NCI-H2196 treated with DMSO at 0.1 percent for 48 hours (cell line): ENCODE measurements at regions not wholly inside any gene's neighbourhood (a gene's known extent, or its start where the extent isn't known, plus 50 kb on each side); places are given as distances from the start of the nearest gene placed in this dataset.
"Not testable (repeated sequence)": the region's sequence is repeated elsewhere in the genome, so short reads cannot be mapped to it uniquely, and the experiment has no call there.

ENCODE experiments used
- DNase-seq: peaks from one replicate; lab custom pipeline; 2025; ENCODE audit not compliant: unreplicated experiment; lab: John Stamatoyannopoulos, UW

DNA sequence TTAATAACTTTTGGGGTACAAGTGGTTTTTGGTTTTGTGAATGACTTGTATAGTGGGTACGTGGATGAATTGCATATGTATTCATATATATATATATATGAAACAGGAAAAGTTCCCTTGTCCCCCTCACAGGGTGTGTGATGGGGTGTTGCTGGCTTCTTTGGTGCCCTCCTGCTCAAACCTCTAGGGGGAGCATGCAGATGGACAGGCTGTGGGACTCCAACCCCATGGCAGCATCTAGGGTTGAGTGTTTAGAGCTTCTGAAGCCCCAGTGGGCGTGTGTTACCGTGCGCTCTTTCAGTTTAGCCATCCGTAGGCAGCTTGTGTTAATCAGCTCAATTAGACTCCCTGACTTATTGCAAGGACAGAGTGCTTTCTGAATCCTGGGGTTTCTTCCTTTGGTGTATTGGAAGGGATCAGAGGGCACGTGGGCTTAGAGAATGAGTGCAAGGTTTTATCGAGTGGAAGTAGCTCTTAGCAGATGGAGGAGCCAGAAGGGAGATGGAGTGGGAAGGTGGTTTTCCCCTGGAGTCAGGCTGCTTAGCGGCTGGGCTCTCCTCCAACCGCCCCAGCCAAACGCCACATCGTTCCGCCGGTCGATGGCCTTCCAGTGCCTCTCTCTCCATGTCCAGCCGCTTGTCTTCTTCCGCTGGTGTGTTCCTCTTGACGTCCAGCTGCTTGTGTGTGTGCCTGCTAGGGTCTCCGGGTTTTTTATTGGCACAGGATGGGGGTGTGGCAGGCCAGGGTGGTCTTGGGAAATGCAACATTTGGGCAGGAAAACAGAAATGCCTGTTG is 674.4 kb upstream of the LCORL start:
- DNase-seq, result no peak

DNA sequence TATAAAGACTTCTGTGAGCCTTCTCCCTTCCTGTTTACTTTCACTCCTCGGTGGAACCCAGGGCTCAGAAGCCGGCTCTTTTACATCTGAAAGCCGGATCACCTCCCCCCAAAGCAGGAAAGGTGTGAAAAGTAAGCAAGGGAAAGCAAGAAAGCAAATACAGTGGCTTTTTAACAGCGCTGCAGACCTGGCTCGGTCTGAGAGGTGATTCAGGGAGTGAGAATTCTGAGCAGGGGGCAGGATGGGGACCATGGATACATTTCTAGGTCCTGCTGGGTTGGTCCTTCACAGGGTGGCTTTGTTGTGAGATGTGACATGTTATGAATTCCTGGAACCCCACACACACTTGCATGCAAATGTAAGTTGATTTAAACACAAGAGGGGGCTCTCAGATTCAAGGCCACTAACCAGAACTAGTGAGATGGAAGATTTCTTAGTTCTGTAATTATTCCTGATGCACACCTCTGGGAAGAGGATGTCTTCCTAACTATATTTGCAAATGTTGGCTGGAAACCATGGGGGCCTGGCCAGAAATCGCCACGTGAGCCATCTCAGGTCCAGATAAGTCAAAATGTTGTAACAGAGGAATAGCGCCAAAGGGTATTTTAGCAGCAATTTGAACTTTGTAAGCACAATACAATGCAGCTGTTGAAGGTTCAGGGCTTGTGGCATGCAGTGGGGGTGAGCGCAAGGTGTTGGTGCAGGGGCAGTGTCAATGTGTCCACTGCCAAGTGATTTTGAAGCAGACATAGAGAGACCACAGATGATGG is 670.1 kb upstream of the LCORL start:
- DNase-seq, result no peak

DNA sequence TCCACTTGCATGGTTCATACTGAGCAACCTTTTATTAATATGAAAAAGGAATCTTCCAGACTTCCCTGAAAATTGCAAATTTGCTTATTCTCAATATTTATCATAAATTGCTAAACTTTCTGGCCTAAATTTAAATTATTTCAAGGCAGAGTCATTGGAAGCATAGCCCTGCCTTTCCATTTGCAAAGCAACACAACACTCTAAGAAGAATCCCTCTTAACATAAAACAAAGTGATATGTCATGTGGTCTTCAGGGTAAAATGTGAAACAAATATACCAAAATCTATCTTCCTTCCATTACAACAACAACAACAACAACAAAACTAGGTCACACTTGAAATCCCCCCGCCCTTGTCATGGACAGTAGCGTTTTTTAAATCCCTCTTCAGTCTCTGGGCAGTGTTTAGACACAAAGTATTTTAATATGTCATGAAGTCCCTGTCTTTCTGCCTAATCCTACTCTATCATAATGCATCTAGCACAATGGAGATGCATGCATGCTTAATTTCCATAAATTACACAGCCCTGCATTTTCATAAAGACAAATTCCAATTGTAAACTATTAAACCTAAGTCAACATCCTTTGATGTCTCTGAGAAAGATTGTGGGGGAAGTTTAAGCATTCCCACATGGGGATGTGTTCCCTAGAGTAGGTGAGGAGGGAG is 668.9 kb upstream of the LCORL start:
- DNase-seq, result no peak

DNA sequence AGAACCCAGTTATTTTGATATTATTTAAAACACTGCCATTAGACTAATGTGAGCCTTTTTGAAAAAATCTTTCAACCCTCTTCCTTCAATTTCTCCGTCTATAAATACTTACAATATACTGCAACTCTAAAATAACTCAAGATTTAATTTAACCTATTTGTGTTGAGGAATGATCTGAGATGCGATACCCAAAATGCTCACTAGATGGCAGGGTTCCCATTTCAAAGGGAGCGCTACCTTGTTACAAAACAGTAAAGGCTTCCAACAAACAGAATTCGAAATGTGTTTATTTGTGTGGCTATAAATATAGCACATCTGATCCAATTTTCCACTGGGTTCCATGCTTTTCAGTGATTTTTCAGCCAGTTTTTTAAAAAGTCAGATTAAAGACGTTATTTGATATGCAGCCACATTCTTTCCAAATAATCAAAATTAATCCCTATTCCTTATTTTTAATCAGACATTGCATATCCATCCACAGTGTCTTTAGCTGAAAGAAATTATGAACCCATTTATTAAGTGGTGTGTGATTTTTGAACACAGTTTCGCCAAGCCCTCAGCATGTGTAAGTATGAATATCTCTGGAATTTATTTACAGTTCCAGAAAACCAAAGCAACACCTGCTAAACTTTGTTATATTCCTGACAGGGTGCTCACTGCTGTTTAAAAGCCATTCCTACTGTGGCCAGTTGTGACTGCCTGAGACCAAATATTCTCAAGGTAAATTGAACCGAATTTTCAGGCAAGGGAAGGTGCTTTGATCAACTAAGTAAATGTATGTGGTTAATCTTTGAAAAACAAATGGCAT is 668.0 kb upstream of the LCORL start:
- DNase-seq, result no peak

DNA sequence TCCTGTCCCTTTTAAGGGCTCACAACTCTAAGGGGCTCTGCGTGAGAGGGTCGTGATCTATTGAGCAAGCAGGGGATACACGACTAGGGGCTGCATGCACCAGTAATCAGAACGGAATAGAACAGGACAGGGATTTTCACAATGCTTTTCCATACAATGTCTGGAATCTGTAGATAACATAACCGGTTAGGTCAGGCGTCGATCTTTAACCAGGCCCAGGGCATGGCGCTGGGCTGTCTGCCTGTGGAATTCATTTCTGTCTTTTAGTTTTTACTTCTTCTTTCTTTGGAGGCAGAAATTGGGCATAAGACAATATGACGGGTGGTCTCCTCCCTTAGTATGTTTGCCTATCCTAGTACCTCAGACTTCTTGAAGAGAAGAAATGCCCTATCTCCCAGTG is 666.8 kb upstream of the LCORL start:
- not testable (repeated sequence) for DNase-seq

DNA sequence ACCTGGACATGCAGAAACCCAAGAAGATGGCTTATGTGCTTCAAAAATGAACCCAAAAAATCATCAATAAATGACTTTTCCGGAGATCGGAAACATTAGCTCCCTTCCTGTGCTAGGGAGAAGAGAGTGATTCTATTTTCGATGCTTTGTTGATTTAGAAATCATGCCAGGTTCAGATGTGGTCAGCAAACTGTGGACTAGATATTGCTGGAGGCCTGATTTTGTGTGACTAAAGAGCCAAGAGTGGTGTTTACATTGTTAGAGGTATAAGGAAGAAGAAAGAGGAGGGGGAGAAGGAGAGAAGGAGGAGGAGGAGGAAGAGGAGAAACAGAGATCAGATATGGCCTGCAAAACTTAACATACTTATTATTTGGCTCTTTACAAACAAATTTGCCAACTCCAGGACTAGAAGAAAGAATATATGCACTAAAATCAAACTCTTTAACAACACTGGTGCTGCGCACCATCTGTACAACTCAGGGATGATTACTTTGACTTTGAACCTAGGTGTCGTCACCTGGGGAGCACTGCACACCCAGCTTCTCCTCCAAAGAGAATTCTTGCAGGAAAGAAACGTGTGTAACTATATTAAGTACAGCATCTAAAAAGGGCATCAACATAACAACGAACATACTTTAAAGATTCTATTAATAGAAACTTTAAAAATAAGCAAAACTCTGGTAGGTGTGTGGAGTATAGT is 664.9 kb upstream of the LCORL start:
- no peak for DNase-seq

DNA sequence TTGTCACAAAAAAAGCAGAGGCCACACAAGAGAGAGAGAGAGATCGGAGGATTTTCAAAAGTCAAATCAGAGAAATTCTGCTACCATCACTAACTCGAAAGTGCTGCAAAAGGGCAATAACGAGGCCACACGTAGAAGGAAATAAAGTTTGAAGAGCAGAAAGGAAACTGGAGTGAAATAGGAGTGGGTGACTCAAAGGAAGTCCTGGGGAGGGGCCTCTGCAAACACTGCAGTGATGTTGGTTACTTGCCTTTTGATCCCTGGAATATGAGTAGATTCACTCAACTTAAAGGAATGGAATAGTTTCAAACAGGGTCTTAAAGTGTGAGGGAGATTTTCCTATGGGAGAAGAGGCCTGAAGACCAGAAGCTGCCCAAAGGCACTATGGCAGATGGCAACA is 663.4 kb upstream of the LCORL start:
- no peak for DNase-seq

DNA sequence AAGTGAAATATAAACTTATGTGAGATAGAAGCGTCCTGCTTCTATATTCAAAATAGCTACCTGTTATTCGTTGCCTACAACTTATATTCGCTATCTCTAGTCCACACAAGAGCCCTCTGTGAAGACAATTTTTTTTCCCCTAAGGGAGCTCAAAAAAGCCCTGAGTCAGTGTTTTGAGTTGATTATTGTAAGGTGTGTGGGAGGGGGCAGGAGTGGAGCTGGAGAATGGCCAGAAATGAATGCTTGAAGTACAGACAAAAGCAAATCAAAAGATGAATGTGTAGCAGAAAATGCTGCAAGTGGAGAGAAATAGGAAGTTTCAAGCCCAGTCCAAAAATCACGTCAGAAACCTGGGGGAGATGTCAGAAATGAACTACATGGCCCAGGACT is 655.0 kb upstream of the LCORL start:
- no peak for DNase-seq

DNA sequence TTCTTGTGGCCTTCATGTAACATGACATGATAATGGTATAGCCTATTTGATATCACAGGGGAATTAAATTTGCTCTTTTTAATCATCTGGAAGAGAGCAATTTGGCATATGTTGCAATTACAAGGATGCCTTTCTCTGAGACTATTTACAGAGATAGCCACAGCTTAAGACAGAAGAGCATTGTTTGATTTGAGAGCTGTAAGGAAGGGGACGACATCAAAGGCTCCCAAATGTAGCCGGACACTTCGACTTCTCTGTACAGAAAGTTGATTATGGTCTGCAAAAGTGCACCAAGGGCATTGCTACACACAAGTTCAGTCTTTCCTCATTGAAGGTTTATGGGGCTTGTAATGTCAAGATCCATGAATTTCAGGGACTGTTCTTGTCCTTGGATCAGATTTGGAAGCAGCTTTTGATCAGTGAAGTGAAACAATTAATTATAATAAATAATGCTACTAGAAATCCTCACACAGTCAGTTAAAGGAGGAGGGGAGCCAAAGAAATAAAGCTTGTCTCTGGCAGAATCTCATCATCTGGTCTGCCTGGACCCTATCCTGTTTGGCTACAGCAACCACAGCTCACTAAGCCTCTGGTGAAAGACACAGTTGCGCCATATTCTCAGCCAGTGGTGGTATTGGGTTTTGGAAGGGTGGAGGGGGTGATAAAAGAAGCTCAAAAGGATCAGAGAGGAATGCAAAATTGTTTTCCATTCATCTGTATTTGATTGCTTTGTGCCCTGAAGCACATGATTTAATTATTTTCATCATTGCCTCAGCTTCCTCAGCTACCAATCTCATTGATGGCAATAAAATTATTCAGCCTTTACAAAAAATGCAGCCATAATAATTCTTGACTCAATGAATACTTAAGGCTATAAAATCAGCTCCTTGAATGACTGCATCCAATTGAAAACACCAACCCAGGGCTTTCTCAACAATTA is 654.3 kb upstream of the LCORL start:
- no peak for DNase-seq

DNA sequence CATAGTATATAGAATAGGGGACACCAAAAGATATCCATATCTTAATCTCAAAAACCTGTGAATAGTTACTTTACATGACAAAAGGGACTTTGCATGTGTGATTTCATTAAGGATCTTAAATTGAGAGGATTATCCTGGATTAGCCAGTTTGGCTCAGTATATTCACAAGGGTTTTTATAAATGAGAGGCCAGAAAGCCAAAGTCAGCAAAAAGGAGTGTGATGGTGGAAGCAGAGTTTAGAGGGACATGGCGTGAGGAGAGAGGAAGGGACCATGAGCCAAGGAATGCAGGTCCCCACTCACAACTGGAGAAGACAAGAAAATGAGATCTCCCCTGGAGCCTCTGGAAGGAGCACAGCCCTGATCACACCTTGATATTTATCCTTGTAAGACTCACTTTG is 648.5 kb upstream of the LCORL start:
- DNase-seq, result no peak

DNA sequence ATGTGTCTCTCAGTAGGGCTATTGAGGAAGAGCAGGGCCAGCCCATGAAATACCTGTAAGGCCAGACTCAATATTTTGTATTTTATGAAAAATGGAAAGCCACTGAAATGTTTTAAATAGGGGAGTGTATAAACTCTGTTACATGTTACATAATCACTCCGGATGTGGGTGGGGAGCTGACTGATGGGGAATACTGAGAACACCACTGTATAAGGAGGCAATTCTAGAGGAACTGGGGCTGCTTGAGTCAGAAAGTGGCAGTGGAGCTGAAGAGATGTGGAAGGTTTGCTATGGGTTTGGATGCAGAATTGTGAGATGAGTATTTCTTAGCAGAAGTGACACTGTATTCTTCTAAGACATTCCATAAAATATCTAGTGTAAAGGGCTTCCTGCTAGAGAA is 647.8 kb upstream of the LCORL start:
- no peak for DNase-seq

DNA sequence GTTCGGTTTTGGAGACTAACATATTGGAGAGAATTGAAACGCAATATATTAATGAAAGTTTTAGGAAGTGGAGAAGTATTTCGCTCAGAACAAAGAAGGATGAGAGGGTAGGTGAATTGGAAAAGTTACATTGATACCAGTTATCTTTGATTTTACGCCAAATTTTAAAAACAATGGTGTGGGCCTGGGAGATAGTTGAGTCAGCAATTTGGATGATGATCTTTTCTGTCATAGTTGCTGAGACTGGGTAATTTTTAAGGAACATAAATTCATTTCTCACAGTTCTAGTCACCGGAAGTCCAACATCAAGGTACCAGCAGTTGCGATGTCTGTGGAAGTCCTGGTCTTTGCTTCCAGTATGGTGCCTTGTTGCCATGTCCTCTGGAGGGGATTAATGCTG is 644.8 kb upstream of the LCORL start:
- DNase-seq, result no peak

DNA sequence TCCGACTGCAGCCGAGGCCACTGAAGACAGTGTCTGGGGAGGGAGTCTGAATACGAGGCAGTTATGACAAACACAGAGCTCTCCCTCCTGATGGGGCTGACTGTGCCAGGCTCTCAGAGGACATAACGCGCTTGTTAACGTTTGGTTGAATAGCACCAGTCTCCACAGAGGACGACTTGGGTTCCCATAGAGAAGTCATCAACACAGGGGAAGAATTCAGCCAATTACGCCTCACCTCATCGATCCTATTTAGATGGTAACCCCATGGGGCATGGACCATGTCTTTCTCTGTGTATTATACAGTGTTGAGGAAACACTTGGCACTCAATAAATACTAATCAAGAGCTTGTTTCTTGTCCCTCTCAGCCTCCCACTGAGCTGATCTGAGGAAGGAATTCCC is 642.6 kb upstream of the LCORL start:
- DNase-seq, result no peak

DNA sequence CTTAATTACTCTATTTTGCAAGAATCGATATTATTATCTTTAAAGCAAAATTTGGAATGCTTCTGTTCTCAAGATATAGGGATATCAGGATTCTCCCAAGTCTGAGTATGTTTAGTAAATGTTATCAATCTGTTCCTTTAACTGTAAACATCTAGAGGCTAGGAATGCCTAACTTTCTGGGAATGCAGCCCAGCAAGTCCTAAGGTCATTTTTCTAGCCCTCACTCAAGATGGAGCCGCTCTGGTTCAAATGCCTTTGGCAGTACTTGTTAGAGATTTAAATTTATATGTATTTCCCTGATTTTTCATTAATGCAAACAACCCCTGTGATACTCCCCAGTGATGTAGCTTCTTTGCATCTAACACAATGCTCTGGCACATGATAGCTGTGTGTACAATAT is 623.8 kb upstream of the LCORL start:
- DNase-seq, result no peak

DNA sequence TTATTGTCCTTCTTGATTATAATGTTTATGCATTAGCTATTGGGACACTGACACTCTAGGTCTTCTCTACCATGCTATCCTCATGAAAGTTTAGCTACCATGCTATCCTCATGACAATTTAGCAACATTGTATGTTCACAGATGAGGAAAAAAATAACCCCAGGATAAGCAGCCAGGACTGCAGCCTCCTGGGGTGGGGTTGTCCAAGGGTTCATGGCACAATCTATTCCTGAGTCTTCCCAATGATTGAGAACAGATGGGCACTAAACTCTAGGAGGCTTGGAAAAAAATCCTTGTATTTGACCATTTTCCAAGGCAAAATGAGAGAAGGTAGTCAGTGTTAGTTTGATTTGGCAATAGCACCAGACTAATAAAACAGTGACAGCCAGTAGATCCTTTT is 619.8 kb upstream of the LCORL start:
- DNase-seq, result no peak

DNA sequence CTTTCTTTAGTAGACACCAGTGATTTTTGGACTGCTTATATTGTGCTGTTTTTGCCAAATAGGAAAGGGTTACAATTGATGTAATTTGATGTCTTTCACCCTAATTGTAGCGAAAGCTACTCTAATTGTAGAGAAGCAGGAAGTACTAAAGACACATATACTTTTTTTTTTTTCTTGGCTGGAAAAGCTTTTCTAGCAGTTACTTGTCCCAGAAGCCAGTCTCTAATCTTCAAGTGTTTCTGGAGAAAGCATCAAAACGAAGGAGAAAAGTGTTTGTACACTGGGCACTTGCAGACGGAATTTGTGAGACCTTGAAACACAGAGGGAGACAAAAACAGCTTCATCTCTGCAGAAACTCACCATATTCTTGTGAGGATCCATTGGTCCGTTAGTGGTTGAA is 616.5 kb upstream of the LCORL start:
- DNase-seq, result no peak

DNA sequence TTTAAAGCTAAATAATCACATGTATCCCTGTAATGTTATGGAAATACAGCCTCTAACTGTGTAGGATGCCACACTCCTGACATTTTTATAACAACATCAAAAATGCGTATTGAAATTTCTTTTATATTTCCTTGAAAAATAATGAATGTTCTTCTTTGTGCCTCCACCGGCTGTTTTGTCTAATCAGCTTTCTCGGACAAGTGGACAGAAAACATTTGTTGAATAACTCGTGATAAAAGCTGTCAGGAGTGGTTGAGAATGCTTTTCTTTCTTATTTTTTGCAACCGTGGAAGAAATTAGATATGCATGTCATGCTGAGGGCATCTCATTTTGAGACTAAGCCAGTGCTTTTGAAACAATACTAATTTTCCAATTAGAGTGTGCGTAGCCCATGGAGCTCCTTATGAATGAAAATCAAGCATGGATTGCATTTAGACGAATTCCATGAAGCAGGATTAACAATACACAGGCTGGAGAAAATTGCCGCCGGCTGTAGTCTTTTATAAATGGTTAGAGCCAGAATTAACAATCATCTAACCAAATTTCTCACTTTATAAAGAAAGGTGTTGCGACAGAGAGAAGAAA is 614.5 kb upstream of the LCORL start:
- DNase-seq, result no peak

DNA sequence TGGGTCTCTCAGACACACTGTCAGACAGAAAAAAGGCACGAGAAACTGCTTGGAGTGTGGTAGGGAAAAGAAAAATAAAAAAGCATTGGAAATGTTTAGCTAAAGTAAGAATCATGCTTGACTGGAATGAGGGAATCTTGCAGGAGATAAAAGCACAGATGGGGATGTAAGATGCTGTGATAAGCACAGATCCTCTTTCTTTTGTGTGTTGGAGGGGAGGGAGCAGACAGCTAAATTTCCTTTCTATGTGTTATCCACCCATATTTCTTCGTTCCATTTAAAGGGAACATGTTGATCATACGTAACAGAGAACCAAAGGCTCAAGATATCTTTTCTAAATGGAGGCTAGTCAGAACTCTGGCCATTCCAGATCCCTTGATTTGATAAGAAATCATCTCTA is 614.0 kb upstream of the LCORL start:
- DNase-seq, result no peak

DNA sequence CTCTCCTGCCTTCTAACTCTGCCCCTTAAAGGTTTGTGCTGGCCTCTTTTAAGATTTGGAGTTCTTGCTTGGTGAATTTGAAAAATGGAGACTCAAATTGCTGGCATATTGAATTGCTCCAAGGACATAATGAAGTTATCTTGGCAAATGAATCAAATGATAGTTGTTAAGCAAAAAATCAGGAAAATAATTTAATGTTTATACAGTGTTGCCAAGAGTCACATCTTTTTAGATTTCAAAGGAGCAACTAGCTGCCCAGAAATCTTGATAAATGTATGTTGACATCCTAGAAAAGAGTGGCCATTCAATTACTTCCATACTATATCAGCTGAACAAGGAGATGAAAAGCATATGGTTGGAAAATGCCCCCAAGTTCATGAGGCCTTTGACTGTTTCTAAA is 610.0 kb upstream of the LCORL start:
- no peak for DNase-seq
